ENCODE measurements at regions not wholly inside any gene's neighbourhood (a gene's known extent, or its start where the extent isn't known, plus 50 kb on each side); places are given as distances from the start of the nearest gene placed in this dataset.

- DNase-seq, result no peak
Measured at GRCh38 chr6:165941249-165941775, 226.3 kb downstream of the TBXT start.

GRCh38 chr6:165940366-165940765 lies 227.3 kb downstream of the TBXT start:
- no peak for DNase-seq

DNA sequence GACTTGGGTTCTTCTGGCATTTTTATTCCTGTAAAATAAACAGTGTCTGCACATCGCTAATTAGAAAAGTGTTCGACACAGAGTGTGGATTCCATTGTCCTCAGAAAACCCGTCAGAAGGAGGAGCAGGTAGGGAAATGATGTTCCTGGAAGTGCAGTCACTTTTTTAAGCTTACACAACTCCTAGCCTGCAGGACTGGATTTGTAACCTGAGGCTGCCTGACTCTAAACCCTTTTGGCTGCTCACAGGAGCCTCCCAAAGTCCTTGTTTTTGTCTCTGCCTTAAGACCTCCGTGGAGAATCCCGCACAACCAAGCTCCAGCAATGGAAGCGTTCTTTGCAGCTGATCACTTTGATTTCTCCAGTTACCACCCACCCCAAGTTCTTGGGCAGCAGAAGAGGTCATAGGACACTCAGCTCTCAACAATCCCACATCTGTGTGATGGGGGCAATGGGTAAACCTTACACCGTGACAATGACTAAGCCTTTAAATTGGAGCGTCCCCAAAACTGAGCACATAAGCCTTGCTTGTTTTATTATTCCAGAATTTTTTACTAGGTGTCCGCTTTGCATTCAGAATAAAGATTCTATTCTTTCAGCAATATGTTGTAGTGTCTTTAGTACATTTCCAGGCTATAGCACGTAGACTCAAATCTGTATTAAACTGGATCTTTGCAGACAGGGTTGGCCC lies 227.9 kb downstream of the TBXT start:
- DNase-seq, result no peak

GRCh38 chr6:165939047-165939446 lies 228.6 kb downstream of the TBXT start:
- no peak for DNase-seq

GRCh38 chr6:165937564-165938358 lies 229.9 kb downstream of the TBXT start:
- DNase-seq, result no peak

- no peak for DNase-seq
Measured at GRCh38 chr6:165936660-165937059, 231.0 kb downstream of the TBXT start.

- no peak for DNase-seq
Measured at GRCh38 chr6:165936096-165936495, 231.6 kb downstream of the TBXT start.

GRCh38 chr6:165931675-165932074 lies 236.0 kb downstream of the TBXT start:
- no peak for DNase-seq

DNA sequence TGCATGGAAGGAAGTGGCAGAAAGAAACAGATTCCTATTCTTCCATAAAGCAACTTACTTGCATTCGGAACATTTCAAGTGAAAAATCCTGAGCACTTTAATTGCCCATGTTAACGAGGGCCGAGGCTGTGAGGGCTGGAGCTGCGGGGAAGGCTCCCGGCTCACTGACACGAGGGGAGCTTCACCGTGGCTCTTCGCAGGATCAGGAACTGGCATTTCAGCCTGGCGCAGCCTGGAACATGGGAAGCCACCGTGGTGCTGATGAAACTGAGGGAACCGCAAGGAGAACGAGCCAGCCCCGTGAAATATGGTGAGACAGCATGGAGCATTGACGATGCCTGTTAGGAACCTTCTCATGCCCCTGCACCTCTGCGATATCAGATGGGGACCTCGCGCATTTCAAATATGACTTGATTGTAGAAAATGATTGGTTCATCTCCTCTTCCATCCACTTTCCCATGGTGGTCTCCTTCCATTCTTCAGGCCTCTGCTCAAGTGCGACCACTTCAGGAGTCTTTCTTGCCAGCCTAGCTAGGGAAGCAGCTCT lies 236.9 kb downstream of the TBXT start:
- DNase-seq, result no peak

GRCh38 chr6:165929607-165930006 lies 238.0 kb downstream of the TBXT start:
- no peak for DNase-seq

DNA sequence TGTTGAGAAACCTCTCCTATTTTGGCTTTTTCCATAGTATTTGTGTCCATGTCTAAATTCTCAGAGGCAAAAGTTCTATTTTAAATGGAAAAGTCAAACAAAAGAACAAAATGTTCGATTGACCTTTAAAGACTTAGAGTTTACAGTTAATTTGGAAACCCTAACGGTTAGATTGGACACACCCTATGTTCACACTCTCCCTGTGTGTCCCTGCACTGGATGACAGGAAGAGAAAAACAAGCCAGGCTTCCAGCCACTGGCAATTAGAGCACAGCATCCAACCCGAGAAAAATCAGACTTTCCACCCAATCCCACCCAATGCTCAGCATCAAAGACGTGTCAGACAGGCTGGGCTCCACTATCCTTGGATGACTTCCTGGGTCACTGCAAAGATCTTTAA lies 241.3 kb downstream of the TBXT start:
- DNase-seq, result no peak

DNA sequence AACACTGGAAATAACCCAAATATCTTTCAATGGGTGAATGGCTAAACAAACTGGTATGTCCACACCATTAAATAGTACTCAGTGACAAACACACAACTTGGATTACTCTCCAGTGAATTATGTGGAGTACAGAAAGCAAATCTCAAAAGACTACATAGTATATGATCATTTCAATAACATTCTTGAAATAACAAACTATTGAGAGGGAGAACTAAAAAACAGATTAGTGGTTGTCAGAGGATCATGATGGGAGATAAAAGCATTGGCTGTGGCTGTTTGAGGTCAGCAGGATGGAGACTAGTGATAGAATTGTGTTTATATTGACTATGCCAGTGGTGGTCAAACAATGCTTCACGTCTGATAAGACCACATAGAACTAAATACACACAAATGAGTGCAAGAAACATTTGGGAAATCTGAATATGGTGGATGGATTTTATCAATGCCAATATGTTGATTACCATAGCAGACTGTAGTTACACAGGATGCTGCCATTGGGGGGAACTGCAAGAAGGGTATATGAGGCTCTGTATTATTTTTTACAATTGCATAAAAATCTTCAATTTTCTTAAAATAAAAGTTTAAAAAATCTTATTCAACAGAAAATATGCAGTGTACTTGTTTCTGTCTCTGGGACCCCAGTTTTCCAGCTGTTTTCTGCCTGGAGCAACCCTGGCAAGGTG lies 242.0 kb downstream of the TBXT start:
- DNase-seq, result no peak

- no peak for DNase-seq
Measured at GRCh38 chr6:165922309-165922794, 245.3 kb downstream of the TBXT start.

DNA sequence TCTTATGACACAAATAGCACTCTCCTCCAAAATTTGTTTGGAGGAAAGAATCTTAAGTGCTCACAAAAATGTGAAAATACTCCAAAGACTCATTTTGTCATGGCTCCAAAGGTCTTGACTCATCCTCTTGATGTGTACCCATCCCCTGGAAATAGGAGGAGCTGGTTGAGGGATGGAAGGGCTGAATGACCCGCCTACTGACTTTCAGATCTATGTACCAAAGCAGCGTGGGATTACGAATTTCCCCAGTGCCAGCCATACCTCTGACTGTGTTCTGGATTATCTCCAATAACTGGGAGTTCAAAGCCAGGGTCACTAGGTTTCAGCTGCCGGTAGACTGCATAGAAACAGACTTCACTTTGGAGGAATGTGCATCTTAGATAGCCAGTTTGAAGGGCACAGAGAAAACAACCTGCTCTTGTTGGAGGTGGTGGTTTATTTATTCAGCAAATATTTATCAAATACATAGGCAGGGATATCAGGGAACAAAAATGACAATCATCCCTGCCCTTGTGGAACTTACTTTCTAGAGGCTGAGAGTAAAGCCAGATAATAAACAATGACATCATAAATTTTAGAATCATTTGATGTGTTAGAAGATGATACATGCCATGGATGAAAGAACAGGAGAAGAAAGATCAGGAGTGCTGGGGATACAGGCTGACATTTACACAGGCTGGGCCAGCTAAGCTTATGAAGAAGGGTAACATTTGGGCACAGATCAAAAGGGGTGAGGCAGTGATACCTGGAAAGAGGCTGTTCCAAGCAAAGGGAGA lies 246.6 kb downstream of the TBXT start:
- no peak for DNase-seq

- no peak for DNase-seq
Measured at GRCh38 chr6:165917576-165917975, 250.1 kb downstream of the TBXT start.

DNA sequence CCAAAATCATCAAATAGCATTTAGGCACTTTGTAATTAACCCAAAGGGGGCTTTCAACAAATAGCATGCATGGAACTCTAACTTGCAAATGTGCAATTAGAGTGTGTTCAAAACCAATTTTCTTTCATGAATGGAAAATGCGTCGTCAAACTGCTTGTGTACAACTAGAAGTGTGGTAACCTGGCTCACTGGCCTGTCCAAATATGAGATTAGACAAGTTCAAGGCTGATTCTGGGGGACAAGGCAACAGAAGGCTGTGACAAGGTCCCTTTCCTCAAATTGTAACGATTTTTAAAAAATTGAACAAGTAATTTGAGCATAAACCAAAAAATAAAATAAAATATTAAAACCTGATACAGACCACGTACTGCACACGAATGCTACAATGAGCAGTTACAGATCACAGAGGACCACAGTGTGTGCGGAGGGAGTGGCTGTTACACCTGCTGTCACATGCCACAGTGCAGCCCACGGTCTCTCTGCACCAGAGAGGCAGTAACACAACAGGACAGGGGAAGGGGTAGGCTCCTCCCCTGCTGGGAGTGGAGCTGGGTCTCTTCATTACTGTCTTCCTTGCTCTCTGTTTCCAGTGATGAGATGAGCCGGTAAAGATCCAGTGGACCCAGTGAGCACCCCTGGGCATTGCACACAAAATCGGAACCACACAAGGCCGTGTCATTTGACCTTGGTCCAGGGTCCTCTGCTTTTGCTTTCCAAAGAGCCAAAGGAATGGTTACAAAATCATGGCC lies 252.2 kb upstream of the PDE10A start:
- DNase-seq, result no peak

- no peak for DNase-seq
Measured at GRCh38 chr6:165913676-165914570, 250.9 kb upstream of the PDE10A start.

GRCh38 chr6:165910184-165910966 lies 247.3 kb upstream of the PDE10A start:
- DNase-seq, result no peak

GRCh38 chr6:165906736-165907135 lies 243.7 kb upstream of the PDE10A start:
- DNase-seq, result no peak

GRCh38 chr6:165905744-165906143 lies 242.7 kb upstream of the PDE10A start:
- no peak for DNase-seq
